Upper lobe of right lung (tissue), 1 donor: ENCODE measurements at regions not wholly inside any gene's neighbourhood (a gene's known extent, or its start where the extent isn't known, plus 50 kb on each side); places are given as distances from the start of the nearest gene placed in this dataset.
A peak's percentile ranks its signal among the peaks of the same experiment; 100 is the strongest.

Source experiments
- ATAC-seq: fragments of 200-7000 bp; cut with Tn5 transposase; one replicate; pipeline ENCODE4 v1.9.1; 2020; ENCODE audit warnings: mild to moderate bottlenecking, moderate library complexity
- DNase-seq: peaks from one replicate; pipeline ENCODE4 v3.0.0-alpha.2; 2020
- H3K27ac ChIP-seq: fragments of 200-600 bp; one replicate; pipeline ENCODE4 v1.8.0; 2022
- H3K27me3 ChIP-seq: fragments of 200-600 bp; one replicate; pipeline ENCODE4 v1.8.0; 2022; ENCODE audit warnings: mild to moderate bottlenecking
- H3K36me3 ChIP-seq: fragments of 200-600 bp; one replicate; pipeline ENCODE4 v1.8.0; 2022
- H3K4me1 ChIP-seq: fragments of 200-600 bp; one replicate; pipeline ENCODE4 v1.8.0; 2022
- H3K4me3 ChIP-seq: fragments of 200-600 bp; one replicate; pipeline ENCODE4 v1.8.0; 2022; ENCODE audit warnings: mild to moderate bottlenecking
- H3K9me3 ChIP-seq: fragments of 200-600 bp; one replicate; pipeline ENCODE4 v1.8.0; 2022
- CTCF ChIP-seq: fragments of 200-600 bp; IDR thresholded peaks from one replicate; pipeline ENCODE4 v1.8.0; 2022; ENCODE audit warnings: antibody characterized with exemption
- intact Hi-C: fragments of 100-400 bp; cut with DNase I; formaldehyde crosslinking; loops from one replicate; pipeline ENCODE4 v1.11.0; 2022
- donor health status: DM: no; HTN: yes; CAD: no; lungs with severe emphysema.

DNA sequence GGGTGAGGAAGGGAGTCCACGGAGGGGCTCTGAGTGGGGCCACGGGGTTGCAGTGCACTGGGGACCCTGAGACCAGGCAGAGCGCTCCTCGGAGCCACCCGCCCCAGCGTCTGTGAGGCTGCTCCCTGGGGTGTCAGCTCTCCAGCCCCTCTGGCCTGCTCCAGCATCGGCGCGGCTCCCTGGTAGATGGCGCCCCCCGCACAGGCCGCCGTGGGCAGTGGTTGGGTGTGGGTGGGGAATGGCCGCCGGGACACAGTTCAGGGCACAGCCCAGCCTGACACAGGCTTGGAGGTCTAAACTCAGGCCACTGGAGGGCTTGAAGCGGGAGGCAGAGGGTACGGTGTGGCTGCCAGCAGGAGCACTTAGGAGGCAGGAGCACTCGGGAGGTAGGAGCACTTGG is 222.6 kb upstream of the PPP2R2D start:
- ATAC-seq (no peak), DNase-seq (peak; percentile 60)
- TF ChIP-seq CTCF, result no peak
- H3K9me3 ChIP-seq, result no peaks in the 10 kb centered on the region
- H3K27ac ChIP-seq, result no peak overlapping the region
- peaks cover 7% of the 10 kb centered on the region for H3K27me3 ChIP-seq
- H3K4me1 ChIP-seq, result no peaks in the 10 kb centered on the region
- no peaks in the 10 kb centered on the region for H3K36me3 ChIP-seq
- intact Hi-C loops, result no loop called here
- no peak overlapping the region for H3K4me3 ChIP-seq

DNA sequence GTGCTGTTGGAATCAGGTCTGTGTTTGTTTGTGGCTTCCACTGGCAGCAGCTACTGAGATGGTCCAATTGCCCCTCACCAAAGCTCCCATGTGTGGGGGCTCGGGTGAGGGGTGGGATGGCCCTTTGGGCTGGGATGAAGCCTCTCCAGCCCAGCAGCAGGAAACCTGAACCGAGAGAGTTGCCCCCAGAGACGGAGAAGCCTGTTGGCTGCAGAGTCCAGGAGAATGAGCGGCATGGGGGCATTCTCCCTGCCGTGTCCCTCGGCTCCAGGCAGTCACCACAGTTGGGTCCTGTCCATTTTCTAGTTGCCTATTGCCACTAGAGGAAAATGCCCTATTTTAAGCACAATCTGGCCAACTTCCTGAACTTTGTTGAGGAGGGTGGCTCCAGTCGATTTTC is 222.2 kb upstream of the PPP2R2D start:
- no peak overlapping the region for H3K27ac ChIP-seq
- DNase-seq (peak; percentile 22), ATAC-seq (no peak)
- no peak for TF ChIP-seq CTCF
- H3K4me3 ChIP-seq, result no peak overlapping the region
- intact Hi-C loops, result no loop called here
- no peaks in the 10 kb centered on the region for H3K4me1 ChIP-seq
- H3K27me3 ChIP-seq, result peaks cover 7% of the 10 kb centered on the region
- no peaks in the 10 kb centered on the region for H3K9me3 ChIP-seq
- H3K36me3 ChIP-seq, result no peaks in the 10 kb centered on the region

GRCh38 chr10:131679926-131680325 is 220.9 kb upstream of the PPP2R2D start:
- intact Hi-C loops, result no loop called here
- no peaks in the 10 kb centered on the region for H3K9me3 ChIP-seq
- no peaks in the 10 kb centered on the region for H3K4me1 ChIP-seq
- no peak overlapping the region for H3K4me3 ChIP-seq
- peaks cover 7% of the 10 kb centered on the region for H3K27me3 ChIP-seq
- TF ChIP-seq CTCF, result no peak
- no peaks in the 10 kb centered on the region for H3K36me3 ChIP-seq
- DNase-seq, result peak; percentile 35
- H3K27ac ChIP-seq, result no peak overlapping the region
- no peak for ATAC-seq

DNA sequence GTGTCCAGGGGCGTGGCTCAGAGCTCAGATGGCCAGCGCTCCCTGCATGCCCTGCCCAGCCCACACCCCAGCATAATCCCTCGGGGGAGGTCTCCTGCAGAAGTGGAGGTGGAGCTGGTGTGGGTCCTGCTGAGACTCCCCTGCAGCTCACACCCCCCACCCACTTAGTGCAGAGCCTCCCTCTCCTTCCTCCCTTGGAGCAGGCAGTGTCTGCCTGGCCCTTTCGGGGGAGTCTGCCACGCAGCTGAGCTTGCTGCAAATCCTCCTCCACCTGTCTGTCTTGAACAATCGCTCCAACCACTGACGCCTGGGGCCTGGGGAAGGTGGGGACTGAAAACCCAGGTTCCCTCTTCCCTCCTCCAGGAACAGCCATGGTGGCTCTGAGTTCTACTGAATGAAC is 219.7 kb upstream of the PPP2R2D start:
- ATAC-seq, result no peak

GRCh38 chr10:131681656-131682055 is 219.2 kb upstream of the PPP2R2D start:
- no peaks in the 10 kb centered on the region for H3K4me1 ChIP-seq
- H3K36me3 ChIP-seq, result no peaks in the 10 kb centered on the region
- TF ChIP-seq CTCF, result no peak
- ATAC-seq (no peak), DNase-seq (peak; percentile 22)
- peaks cover 7% of the 10 kb centered on the region for H3K27me3 ChIP-seq
- no peak overlapping the region for H3K27ac ChIP-seq
- intact Hi-C loops, result no loop called here
- H3K9me3 ChIP-seq, result no peaks in the 10 kb centered on the region
- H3K4me3 ChIP-seq, result no peak overlapping the region

More for the DNA sequence above, 219.7 kb upstream of the PPP2R2D start:
- intact Hi-C loops, result no loop called here
- Histone ChIP-seq H3K27me3 (peaks cover 7% of the 10 kb centered on the region), H3K4me1 (no peaks in the 10 kb centered on the region), H3K36me3 (no peaks in the 10 kb centered on the region), H3K27ac (no peak overlapping the region), H3K4me3 (no peak overlapping the region), H3K9me3 (no peaks in the 10 kb centered on the region)
- TF ChIP-seq CTCF, result no peak
- peak; percentile 41 for DNase-seq

DNA sequence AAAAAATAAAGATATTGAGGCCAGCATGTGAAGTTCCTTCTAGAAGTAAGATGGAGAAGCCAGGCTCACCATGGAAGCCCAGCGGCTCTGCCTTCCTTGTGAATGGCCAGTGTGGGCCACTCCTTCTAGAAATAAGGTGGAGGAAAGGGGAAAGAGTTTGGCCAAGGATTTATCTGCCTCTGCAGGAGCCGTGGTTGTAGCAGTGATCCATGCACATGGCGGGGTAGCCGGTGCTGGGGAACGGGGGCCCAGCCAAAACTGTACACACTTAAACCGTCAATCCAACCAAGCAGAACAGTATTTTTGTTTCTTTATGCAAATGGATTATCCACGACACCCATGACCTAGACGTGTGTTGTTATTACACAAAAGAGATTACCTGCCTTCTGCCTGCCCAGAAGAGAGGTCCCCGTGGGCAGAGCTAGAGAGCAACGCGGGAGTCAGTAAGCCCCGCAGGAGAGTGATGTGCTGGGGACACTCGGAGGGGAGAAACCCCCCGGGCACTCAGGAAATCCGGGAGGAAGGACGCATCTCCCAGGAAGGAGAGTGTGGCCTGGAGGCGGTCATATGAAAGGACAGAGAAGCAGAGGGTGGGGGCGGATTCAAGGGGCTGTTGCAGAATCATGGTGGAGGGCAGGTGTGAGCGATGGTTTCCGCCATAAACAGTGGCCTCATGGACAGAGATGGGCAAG is 218.4 kb upstream of the PPP2R2D start:
- no peaks in the 10 kb centered on the region for H3K4me1 ChIP-seq
- H3K27me3 ChIP-seq, result peaks cover 3% of the 10 kb centered on the region
- no peaks in the 10 kb centered on the region for H3K36me3 ChIP-seq
- DNase-seq, result peak; percentile 38
- no peak overlapping the region for H3K27ac ChIP-seq
- no peak for TF ChIP-seq CTCF
- intact Hi-C loops, result no loop called here
- no peak for ATAC-seq
- no peaks in the 10 kb centered on the region for H3K9me3 ChIP-seq
- H3K4me3 ChIP-seq, result no peak overlapping the region
